ENCODE measurements at regions not wholly inside any gene's neighbourhood (a gene's known extent, or its start where the extent isn't known, plus 50 kb on each side); places are given as distances from the start of the nearest gene placed in this dataset.
"Not testable (repeated sequence)": the region's sequence is repeated elsewhere in the genome, so short reads cannot be mapped to it uniquely, and the experiment has no call there.

DNA sequence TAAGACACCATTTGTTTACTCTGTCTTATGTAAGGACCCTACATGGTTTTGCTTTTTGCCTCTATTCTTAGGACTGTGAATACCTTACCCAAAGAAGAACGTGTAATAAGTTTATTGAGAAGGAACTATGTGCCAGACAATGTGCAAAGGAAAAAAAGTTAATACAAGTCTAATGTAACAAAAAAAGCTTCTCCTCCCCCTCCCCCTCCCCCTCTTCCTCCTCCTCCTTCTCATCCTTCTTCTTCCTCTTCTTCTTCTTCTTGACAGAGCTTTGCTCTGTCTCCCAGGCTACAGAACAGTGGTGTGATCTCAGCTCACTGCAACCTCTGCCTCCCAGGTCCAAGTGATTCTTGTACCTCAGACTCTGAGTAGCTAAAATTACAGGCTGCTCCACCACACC is 50.9 kb upstream of the MITF start:
- no peak for DNase-seq

DNA sequence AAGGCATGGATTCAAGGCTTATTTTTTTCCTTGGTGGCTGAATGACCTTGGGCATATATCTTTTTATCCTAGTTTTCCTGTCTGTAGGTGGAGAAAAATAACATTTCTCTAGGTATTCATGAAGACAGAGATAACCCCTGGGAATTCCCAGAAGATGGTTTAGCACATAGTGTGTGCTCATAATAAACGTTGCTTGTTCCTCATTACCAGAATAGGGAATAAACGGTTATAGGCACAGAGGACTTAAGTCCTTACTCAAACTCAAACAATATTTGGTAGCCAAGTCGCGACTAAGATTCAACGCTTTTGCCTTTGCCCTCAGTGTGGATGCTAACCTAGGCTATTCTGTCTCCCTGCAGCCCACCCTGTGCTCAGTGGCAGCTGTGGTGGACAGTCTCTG is 51.6 kb upstream of the MITF start:
- DNase-seq: no peak

DNA sequence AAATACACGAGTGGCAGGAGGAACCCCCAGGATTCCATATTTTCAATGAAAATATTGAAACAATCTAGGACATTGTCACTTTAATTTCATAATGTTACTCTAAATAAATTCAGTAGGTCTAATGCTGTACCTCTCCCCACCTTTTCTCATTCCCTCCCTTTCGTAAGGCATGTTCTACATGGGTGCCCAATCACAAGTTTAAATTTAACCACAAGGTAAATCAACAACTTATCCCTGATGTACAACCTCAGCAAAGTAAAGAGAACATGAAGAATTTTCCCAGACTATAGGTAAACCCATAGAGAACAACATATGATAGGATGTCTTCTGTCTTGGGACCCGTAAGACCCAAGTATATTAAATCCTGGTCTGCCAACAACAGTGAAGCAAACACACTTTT is 53.2 kb upstream of the MITF start:
- DNase-seq: no peak

DNA sequence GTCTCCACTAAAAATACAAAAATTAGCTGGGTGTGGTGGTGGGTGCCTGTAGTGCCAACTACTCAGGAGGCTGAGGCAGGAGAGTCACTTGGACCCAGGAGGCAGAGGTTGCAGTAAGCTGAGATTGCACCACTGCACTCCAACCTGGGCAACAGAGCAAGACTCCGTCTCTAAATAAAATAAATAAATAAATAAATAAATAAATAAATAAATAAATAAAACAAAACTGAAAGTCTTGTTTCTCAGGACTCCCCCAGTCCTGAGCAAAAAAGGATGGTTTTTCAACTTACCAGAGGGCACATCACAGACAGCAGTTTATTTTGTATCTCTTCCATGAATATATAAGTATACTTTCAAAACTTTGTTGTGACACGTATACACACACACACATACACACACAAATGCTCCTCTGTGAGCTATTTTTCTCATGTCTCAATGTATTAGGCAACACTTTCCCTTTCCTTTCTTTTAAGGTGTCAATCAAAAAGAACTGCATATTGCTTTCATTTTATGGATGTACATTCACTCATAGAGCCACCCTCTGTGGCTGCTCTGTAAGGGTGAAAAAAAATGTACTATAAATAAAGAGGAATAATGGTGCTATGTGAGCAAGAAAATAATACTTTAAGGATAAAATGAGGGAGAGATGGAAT is 54.8 kb upstream of the MITF start:
- no peak for DNase-seq

DNA sequence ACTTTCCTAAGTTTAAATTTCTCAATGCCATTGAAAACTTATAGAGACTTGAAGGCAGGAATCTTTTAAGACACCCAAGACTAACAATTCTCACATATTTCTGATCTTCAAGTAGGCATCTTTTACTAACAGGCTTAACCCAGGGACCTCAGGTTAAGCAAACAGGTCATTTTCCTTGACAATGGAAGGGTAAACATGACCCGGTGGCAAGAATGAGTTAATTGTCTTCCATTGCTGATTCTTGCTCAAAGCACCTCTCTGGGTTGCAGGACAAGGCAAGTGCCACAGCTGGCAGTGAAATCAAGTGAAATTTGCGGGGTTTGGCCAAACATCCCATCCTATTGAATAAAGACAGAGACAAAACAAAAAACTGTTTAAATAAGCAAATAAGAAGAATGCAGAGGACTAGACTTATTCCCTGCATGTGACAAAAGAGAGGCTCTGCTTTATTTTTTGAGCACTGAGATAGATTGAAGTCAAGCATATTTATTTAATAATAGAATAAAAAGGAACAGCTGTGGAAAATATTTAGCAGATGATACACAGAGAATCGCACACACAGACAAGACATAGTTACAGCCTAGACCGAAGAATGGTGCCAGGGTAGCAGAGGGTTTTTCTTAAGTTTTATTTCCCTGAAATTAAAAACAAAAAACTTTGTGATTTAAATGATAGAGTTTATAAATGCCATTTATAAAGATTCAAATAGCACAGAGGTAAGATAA is 56.0 kb upstream of the MITF start:
- no peak for DNase-seq

DNA sequence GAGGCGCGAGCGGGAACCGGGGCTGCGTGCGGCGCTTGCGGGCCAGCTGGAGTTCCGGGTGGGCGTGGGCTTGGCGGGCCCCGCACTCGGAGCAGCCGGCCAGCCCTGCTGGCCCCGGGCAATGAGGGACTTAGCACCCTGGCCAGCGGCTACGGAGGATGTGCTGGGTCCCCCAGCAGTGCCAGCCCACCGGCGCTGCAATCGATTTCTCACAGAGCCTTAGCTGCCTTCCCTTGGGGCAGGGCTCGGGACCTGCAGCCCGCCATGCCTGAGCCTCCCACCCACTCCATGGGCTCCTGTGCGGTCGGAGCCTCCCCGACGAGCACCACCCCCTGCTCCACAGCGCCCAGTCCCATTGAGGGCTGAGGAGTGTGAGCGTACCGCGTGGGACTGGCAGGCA is 61.8 kb upstream of the MITF start:
- DNase-seq: not testable (repeated sequence)

DNA sequence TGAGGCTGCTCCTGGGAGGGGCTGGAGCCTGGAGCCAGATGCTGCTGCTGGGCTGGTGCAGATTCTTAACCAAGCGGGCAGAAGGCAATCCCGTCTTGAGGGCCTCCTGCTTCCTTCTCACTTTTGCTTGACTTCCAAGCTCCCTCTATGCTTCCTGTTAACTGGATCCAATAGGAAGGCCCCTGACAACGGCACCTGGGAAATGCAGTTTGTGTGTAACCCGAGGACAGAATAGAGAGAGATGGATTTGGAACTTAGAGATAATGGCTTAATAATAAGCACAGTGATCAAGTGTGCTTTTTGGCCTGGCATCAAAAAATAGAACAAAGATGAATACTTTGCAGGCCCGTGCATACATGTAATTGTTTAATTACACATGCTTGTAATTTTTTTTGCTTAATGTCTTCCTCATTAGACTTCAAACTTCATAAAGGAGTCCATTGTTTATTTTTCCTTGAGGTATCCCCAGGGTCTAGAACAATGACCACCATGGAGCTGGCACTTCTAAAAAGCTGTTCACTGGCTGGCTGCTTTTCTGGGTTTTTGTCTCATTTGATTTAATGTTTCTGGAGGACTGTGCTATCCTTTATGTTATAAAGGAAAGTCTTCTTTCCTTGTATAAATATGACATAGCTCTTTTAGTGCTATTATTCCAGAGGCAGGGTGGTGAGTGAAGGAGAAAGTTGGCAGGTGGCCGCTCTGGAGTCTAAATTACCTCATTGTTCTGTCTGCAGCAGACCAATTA is 63.3 kb upstream of the MITF start:
- DNase-seq: no peak

DNA sequence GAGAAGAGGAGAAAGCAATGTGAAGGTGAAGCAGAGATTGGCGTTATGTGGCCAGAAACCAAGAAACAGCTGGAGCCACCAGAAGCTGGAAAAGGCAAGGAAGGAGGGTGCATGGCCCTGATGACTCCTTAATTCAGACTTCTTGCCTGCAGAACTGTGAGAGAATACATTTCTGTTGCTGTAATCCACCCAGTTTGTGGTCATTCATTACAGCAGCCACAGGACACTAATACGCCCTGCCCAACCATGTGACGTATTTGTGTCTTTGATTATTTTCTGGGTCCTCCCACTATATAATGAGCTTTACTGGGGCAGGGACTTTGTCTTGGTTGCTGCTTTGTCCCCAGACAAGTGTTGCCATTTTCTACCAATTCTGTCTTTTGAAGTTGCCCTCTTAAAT is 64.5 kb upstream of the MITF start:
- DNase-seq: no peak

DNA sequence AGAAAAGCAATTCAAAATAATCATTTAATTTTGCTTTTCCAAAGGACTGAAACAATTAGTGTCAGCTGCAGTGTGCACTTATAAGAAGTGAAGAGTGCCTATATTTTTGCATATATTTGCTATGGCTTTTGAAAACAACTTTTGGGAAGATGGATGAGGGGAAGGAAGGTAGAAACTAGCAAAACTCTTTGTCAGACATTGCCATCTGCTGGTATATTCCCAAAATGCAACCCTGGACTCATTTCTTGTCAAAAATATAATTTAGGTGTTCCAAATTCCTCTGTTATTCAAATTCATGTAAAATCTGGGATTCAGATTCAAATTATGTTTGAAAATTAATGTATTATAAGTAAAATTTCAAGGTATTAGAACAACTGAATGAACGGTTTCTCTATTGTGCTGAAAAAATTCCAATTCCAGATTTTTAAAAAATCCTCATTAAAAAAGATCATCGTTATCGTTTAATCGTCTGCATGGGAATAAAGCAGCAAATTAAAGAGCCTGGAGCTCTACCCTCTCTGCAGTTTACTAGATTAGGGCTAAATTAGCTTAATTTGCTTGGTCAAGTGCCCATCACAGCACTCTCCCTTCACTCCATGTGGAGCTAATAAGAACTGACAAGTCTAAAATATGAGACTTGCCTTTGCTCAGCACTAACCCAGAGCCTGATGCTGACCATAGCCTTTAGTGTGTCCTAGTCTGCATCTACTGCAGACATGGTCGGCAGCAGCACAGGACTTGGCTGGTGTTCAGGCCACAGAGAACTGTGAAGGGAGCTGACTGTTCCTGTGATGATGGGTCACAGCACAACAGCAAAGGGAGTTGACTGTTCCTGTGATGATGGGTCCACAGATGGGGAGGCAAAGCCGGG is 67.9 kb upstream of the MITF start:
- DNase-seq: peak in 1 of 2 donors; percentile 1

DNA sequence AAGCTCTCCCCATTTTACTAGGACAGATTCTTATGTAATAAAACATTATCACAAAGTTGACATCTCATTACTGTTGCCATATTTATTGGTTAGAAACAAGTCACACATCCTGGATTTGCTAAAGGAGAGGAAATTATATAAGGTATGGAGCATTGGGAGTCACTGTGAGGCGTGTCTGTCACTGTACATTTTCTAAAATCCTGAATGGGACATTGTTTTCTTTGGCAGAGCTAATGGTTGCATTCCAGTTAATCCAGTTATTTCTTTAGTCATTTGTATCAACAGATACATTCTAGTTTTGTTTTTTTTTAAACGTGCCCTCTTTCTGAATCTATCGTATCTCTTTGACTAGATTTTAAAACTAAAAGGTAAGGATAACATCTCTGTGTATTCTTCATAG is 70.2 kb upstream of the MITF start:
- DNase-seq: no peak

DNA sequence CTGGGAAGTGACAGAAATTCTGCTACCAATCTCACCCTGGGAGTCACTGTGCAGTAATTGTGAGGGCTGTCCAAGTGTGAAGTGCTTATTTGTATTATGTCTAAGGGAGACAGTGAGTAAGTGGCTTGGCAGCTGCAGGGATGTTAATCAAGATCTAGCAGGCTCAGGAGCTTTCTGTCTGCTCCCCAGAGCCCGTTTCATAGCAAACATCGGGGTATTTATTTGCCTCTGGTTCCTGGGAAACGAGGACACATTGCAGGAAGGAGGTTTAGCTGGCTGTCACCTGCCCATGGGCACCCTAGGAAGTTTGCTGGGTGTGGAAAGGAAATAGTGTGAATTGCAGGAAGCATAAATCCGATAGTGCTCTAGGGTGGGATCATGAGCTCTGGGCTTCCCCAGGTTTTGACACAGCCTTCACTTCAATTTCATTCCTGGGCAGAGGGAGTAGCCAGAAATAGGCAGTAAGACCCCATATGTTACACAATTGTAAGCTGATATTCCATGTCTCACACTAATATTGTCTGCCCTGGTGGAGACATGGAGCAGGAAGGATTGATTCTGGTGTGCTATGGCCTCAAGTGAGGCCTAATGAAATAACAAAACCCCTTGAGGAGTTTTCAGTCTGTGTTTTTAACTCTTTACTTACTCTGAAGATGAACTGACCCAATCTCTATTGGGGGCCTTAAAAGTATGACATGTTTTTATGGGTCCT is 74.1 kb upstream of the MITF start:
- DNase-seq: no peak

DNA sequence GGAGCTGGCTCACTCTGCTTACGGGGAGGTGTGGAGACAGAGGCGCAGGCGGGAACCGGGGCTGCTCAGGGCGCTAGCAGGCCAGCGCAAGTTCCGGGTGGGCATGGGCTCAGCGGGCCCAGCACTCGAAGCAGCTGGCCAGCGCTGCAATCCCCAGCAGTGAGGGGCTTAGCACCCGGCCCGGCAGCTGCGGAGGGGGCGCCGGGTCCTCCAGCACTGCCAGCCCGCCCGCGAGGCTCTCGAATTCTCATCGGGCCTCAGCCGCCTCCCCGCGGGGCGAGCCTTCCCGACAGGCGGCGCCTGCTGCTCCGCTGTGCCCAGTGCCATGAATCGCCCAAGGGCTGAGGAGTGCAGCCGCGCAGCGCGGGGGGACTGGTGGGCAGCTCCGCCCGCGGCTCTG is 78.6 kb upstream of the MITF start:
- DNase-seq: no peak

DNA sequence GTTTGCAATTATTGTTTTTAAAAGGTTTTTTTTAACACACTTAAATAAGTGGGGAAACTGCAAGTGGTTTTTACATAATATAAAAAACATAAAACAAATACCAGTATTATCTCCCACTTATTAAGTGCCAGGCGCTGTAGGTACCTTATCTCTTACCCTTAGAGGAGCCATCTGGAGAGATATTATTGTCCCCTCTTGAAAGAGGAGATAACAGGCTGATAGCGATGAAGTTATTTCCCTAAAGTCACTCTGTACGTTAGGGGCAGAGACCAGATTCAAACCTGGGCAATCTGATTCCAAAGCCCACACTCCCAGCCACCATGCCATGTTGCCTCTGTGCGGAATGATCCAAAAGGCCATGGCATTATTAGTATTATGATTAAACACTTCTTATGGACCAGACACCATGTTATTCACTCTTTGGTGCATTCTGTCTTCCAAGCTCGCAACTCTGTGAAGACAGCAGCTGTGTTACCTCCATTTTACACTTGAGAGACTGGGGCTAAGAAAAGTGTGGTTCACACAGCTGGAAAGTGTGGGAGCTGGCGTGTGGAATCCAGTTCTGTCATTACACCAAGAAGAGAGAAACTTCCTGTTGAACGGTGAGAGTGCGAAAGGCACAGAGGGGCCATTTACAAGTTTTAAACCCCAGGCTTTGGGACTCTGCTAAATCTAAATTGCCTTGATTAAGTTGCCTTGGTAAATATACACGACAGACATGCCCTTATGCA is 79.9 kb upstream of the MITF start:
- DNase-seq: no peak

DNA sequence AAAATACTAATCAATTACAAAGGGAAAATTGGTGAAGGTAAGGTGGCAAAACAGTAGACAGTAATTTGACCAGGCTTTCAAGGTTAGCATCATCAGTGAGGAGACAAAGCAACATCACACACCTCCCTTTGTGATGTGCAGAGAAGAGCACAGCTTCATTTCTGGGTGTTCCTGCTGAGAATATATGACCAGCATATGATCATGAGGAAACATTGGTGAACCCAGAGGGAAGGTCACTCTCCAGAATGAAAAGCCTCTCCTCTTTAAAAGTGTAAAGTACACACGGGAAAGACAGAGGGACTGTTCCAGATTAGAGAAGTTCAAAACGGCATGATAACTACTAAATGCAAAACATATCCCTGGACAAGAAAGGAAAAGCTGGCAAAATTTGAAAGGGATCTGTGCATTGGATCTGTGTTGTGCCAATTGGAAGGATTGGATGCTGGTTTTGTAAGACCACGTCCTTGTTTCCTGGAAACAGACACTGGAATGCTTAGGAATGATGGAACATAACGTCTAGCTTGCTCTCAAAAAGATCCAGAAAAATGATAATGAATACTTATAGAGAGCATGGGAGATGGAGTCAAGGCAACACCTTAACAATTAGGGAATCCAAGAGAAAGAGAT is 80.6 kb upstream of the MITF start:
- no peak for DNase-seq

DNA sequence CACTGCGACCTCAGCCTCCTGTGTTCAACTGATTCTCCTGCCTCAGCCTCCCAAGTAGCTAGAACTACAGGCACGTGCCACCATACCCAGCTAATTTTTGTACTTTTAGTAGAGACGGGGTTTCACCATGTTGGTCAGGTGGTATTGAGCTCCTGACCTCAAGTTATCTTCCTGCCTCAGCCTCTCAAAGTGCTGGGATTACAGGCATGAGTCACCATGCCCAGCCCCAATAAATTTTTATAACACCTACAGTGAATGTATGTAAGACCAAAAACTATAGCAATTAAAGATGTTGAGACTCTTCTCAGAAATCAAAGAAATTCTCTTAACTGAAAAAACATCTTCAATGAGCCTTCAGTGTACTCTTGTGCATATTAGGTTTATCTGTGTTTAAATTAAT is 82.2 kb upstream of the MITF start:
- not testable (repeated sequence) for DNase-seq

DNA sequence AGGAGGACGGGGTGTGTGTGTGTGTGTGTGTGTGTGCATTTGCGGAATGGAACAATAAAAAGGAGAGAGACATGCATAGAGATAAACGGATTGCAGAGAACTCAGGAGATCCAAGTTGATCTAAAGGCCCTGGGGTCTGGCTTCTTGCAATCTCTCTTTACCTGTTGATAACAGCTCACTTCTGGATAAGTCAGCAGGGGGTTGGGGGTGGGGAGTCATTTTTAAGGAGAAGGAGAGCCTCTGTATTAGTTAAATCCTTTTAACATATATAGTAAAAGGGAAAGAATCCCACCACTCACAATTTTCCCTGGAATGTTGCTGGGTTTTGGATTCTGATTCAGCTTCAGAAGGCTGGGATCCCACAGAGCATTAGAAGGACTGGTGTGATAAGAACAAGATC is 87.5 kb upstream of the MITF start:
- DNase-seq: no peak

DNA sequence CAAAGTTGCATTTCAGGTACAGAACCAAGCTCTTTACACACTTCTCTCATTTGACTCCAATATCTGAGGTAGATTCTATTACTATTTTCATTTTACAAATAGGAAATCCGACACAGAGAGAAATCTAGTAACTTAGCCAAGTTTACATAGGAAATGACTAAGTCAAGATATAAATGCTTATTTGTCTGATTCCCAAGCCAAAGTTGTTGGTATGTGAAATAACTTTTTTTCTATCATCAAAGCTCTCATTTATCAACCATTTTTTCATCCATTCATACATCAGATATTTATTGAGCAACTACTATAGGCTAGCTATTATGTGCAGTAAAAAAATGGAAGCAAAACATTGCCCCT is 89.2 kb upstream of the MITF start:
- DNase-seq: no peak

DNA sequence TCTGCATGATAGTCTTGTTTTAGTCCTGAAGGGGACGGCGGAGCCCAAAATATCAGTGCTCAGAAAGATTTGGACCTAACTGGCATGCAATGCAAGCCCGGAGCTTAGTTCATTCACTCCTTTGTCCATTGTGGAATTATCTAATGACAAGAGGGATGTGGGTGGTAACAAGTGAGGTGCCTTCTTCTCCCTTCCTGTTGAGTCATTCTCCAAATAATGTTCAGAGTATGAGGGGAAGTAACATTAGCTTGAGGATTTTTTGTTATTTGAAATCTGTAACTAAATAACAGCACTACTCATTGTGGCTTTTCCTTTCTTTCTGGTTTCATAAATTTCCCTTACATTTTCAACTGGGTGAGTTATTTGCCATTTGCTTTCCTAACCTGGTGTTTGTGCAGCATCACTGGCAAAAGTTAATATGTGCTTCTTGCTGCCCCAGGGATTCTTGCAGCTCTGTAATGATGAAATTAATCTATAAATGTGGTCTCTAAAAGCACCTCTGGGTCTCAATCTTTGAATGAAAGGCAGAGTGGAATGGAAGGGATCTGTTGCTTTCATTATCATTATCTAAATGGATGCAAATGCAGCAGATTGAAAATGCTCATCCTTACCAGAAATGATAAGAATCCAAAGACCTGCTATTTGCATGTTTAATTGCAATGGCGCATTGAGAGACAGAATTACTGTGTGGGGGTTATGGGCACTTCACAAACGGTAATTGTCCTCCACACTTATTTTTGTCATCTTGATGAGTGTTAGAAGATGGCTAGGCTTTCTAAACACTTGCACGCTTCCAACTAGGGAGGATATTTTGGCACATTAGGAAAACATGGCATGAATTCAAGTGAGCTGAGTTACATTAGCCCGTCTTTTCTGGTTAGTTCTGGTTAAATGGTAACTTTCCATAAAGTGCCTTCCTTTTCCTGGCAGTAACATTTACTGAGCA is 89.9 kb upstream of the MITF start:
- no peak for DNase-seq

DNA sequence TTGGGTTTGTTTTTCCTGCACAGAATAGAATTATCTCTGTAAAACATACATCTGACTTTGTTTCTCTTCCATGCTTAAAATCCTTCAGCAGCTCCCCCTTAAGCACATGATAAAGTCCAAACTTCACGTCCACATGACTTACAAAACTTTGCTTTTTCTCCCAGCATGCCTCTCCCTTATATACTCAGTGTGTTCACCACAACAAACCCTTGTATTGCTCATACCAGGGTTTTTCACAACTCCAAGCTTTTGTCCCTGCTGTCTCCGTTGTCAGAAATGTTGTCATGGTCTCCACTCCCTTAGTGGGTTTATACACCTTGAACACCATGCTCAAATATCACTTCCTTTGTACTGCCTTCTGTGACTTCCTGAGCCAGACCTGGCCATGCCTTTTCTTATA is 91.1 kb upstream of the MITF start:
- DNase-seq: no peak

DNA sequence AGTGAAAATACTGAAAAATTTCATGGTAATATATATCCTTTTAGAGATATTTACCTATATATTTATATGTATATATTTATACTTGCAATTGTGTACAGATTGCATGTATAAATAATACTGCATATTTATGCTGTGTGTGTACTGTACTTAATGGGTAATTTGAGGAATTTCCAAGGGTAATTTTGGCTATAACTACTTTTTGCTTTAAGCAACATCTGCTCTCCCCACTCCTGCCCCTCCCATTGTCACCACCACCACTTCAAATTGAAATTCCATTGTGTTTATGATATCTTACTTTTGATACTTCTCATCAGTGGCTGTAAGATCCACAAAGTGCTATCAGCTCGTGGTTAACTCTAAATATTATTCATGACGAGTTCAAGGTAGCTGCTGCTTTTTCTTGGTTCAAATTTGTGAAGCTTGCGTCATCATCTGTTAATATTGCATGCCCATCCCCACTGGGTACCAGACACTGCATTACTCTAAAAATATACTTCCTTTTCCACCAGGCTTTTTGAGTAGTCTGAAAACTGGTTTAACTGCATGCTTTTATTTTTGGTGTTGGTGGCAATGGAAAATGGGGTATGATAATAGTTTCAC is 91.7 kb upstream of the MITF start:
- no peak for DNase-seq

Measured in CD4-positive, alpha-beta T cell treated with Interleukin-1 beta for 1 hour (primary cell).